Neutrophil (primary cell): ENCODE measurements at regions not wholly inside any gene's neighbourhood (a gene's known extent, or its start where the extent isn't known, plus 50 kb on each side); places are given as distances from the start of the nearest gene placed in this dataset.

ENCODE experiments used
- H3K27ac ChIP-seq: fragments of 200-600 bp; sonication (generic); 2 replicates; pipeline ENCODE4 v1.5.1; 2016; ENCODE audit warnings: mild to moderate bottlenecking, moderate library complexity
- H3K27me3 ChIP-seq: fragments of 200-600 bp; sonication (generic); 2 replicates; pipeline ENCODE4 v1.6.0; 2016; ENCODE audit warnings: mild to moderate bottlenecking
- H3K36me3 ChIP-seq: fragments of 200-600 bp; sonication (generic); 2 replicates; pipeline ENCODE4 v1.5.1; 2017
- H3K4me1 ChIP-seq, 2 experiments: fragments of 200-600 bp in 1 of 2; sonication (generic) in 1 of 2; 1 replicate in 1 of 2; 2 replicates in 1 of 2; pipeline versions ENCODE4 v1.5.1 to v1.6.1; 2013 to 2016; ENCODE audit warnings: low read depth in 1 of 2, low read length in 1 of 2, mild to moderate bottlenecking in 1 of 2, moderate library complexity in 1 of 2; ENCODE audit not compliant: control insufficient read depth in 1 of 2, insufficient read depth in 1 of 2
- H3K4me3 ChIP-seq, 2 experiments: fragments of 200-600 bp in 1 of 2; sonication (generic) in 1 of 2; 1 replicate in 1 of 2; 2 replicates in 1 of 2; pipeline ENCODE4 v1.5.1; 2013 to 2016; ENCODE audit warnings: low read depth in 1 of 2, low read length in 1 of 2, mild to moderate bottlenecking in 1 of 2, moderate library complexity in 1 of 2
- H3K9me3 ChIP-seq: fragments of 200-600 bp; sonication (generic); 2 replicates; pipeline ENCODE4 v1.5.1; 2016
- CTCF ChIP-seq: fragments of 200-600 bp; sonication (generic); IDR thresholded peaks from 2 replicates; pipeline ENCODE4 v1.5.1; 2016; ENCODE audit warnings: antibody characterized with exemption

GRCh38 chr10:6813856-6814255, 233.8 kb upstream of the PRKCQ start:
- no peak overlapping the region for H3K4me3 ChIP-seq
- no peaks in the 10 kb centered on the region for H3K9me3 ChIP-seq
- H3K36me3 ChIP-seq: no peaks in the 10 kb centered on the region
- no peak overlapping the region for H3K27ac ChIP-seq
- no peaks in the 10 kb centered on the region for H3K4me1 ChIP-seq
- peaks cover 17% of the 10 kb centered on the region for H3K27me3 ChIP-seq
- no peak for TF ChIP-seq CTCF

- Histone ChIP-seq H3K4me3 (no peak overlapping the region), H3K9me3 (no peaks in the 10 kb centered on the region), H3K27ac (no peak overlapping the region), H3K4me1 (no peaks in the 10 kb centered on the region), H3K27me3 (peaks cover 11% of the 10 kb centered on the region), H3K36me3 (no peaks in the 10 kb centered on the region)
- no peak for TF ChIP-seq CTCF
These were observed 233.2 kb upstream of the PRKCQ start for GRCh38 chr10:6813306-6813705.

- Histone ChIP-seq H3K27me3 (no peaks in the 10 kb centered on the region), H3K27ac (no peak overlapping the region), H3K4me1 (no peaks in the 10 kb centered on the region), H3K4me3 (no peak overlapping the region), H3K36me3 (no peaks in the 10 kb centered on the region), H3K9me3 (no peaks in the 10 kb centered on the region)
- TF ChIP-seq CTCF: no peak
These were observed 231.1 kb upstream of the PRKCQ start for GRCh38 chr10:6811153-6811552.

GRCh38 chr10:6803427-6803783, 223.3 kb upstream of the PRKCQ start:
- H3K36me3 ChIP-seq: no peaks in the 10 kb centered on the region
- no peaks in the 10 kb centered on the region for H3K27me3 ChIP-seq
- H3K27ac ChIP-seq: no peak overlapping the region
- H3K9me3 ChIP-seq: no peaks in the 10 kb centered on the region
- no peaks in the 10 kb centered on the region for H3K4me1 ChIP-seq
- no peak overlapping the region for H3K4me3 ChIP-seq
- no peak for TF ChIP-seq CTCF

- Histone ChIP-seq H3K4me1 (no peaks in the 10 kb centered on the region), H3K27me3 (no peaks in the 10 kb centered on the region), H3K27ac (no peak overlapping the region), H3K9me3 (no peaks in the 10 kb centered on the region), H3K36me3 (no peaks in the 10 kb centered on the region), H3K4me3 (no peak overlapping the region)
- no peak for TF ChIP-seq CTCF
These were observed 222.8 kb upstream of the PRKCQ start for GRCh38 chr10:6802759-6803426.

- no peaks in the 10 kb centered on the region for H3K4me1 ChIP-seq
- no peak for TF ChIP-seq CTCF
- no peaks in the 10 kb centered on the region for H3K9me3 ChIP-seq
- H3K36me3 ChIP-seq: no peaks in the 10 kb centered on the region
- no peak overlapping the region for H3K4me3 ChIP-seq
- peaks cover 8% of the 10 kb centered on the region for H3K27me3 ChIP-seq
- no peak overlapping the region for H3K27ac ChIP-seq
These were observed 216.2 kb upstream of the PRKCQ start for GRCh38 chr10:6796231-6796630.
